WTC11 (cell line): ENCODE measurements at regions not wholly inside any gene's neighbourhood (a gene's known extent, or its start where the extent isn't known, plus 50 kb on each side); places are given as distances from the start of the nearest gene placed in this dataset.
A peak's percentile ranks its signal among the peaks of the same experiment; 100 is the strongest.

ENCODE experiments used
- ATAC-seq: fragments of 200-7000 bp; cut with Tn5 transposase; 2 replicates; pipeline ENCODE4 v1.10.0; 2021; ENCODE audit warnings: mild to moderate bottlenecking, moderate library complexity
- CTCF ChIA-PET: fragments of 300-600 bp; sonication (Branson Sonifier 250); formaldehyde crosslinking; loops from one replicate; lab custom pipeline; 2021; ENCODE audit warnings: antibody characterized with exemption; lab: Charles Lee
- POLR2A ChIA-PET: fragments of 350-600 bp; sonication (Branson Sonifier 250); formaldehyde crosslinking; loops from one replicate; lab custom pipeline; 2021; ENCODE audit warnings: antibody characterized with exemption; lab: Charles Lee
- DNase-seq: peaks from one replicate; pipeline ENCODE4 v3.0.0; 2021; ENCODE audit warnings: low spot score
- H3K27ac Mint-ChIP-seq: 2 replicates; pipeline ENCODE4 v1.8.0; 2021; ENCODE audit warnings: mixed read lengths
- H3K27me3 Mint-ChIP-seq: 2 replicates; pipeline ENCODE4 v1.8.0; 2021; ENCODE audit warnings: low read depth, mild to moderate bottlenecking, moderate library complexity, mixed read lengths
- H3K36me3 Mint-ChIP-seq: 2 replicates; pipeline ENCODE4 v1.8.0; 2021; ENCODE audit warnings: mixed read lengths
- H3K4me1 Mint-ChIP-seq: 2 replicates; pipeline ENCODE4 v1.8.0; 2022; ENCODE audit warnings: mixed read lengths
- H3K4me3 Mint-ChIP-seq: 2 replicates; pipeline ENCODE4 v1.8.0; 2021; ENCODE audit warnings: mild to moderate bottlenecking, moderate library complexity, mixed read lengths
- H3K9me3 Mint-ChIP-seq: 2 replicates; pipeline ENCODE4 v1.8.0; 2021; ENCODE audit warnings: mixed read lengths
- ATF1 ChIP-seq: sonication (generic); formaldehyde crosslinking; IDR thresholded peaks from 2 replicates; pipeline ENCODE4 v1.8.1; 2023; ENCODE audit warnings: mild to moderate bottlenecking, moderate library complexity, missing genetic modification reagents
- CBFB ChIP-seq: sonication (generic); formaldehyde crosslinking; IDR thresholded peaks from 2 replicates; pipeline ENCODE4 v1.8.1; 2022; ENCODE audit warnings: mild to moderate bottlenecking, low read depth, missing genetic modification reagents
- CREM ChIP-seq: sonication (generic); formaldehyde crosslinking; IDR thresholded peaks from 2 replicates; pipeline ENCODE4 v1.8.1; 2022; ENCODE audit warnings: mild to moderate bottlenecking, missing genetic modification reagents, moderate library complexity
- IRF2 ChIP-seq: sonication (generic); formaldehyde crosslinking; IDR thresholded peaks from 2 replicates; pipeline ENCODE4 v1.8.0; 2022; ENCODE audit warnings: low read depth, missing genetic modification reagents, borderline replicate concordance
- JAZF1 ChIP-seq: fragments of 250-450 bp; sonication (Bioruptor Pico); IDR thresholded peaks from 2 replicates; pipeline ENCODE4 v1.9.0; 2021; ENCODE audit warnings: moderate library complexity, mild to moderate bottlenecking, inconsistent platforms
- JUN ChIP-seq: sonication (generic); formaldehyde crosslinking; IDR thresholded peaks from 2 replicates; pipeline ENCODE4 v1.8.0; 2023; ENCODE audit warnings: mild to moderate bottlenecking, missing genetic modification reagents
- KAT7 ChIP-seq: sonication (generic); formaldehyde crosslinking; IDR thresholded peaks from 2 replicates; pipeline ENCODE4 v1.8.1; 2023; ENCODE audit warnings: missing genetic modification reagents, mild to moderate bottlenecking, borderline replicate concordance
- NFATC4 ChIP-seq: fragments of 250-450 bp; sonication (Bioruptor Pico); IDR thresholded peaks from 2 replicates; pipeline ENCODE4 v1.9.0; 2021; ENCODE audit warnings: mild to moderate bottlenecking
- NFE2L1 ChIP-seq: sonication (generic); formaldehyde crosslinking; IDR thresholded peaks from 2 replicates; pipeline ENCODE4 v1.8.1; 2023; ENCODE audit warnings: missing genetic modification reagents
- NR1H2 ChIP-seq: sonication (generic); formaldehyde crosslinking; IDR thresholded peaks from 2 replicates; pipeline ENCODE4 v1.9.0; 2021; ENCODE audit warnings: mild to moderate bottlenecking, moderate library complexity, missing genetic modification reagents
- SMAD4 ChIP-seq: sonication (generic); formaldehyde crosslinking; IDR thresholded peaks from 2 replicates; pipeline ENCODE4 v1.8.0; 2022; ENCODE audit warnings: mild to moderate bottlenecking, missing genetic modification reagents
- TEAD4 ChIP-seq: sonication (generic); formaldehyde crosslinking; IDR thresholded peaks from 2 replicates; pipeline ENCODE4 v1.8.0; 2022; ENCODE audit warnings: mild to moderate bottlenecking, missing genetic modification reagents
- ZNF138 ChIP-seq: sonication (generic); formaldehyde crosslinking; conservative IDR thresholded peaks from 2 replicates; pipeline ENCODE4 v1.8.1; 2022; ENCODE audit warnings: mild to moderate bottlenecking, moderate library complexity, missing genetic modification reagents
- ZNF232 ChIP-seq: sonication (generic); formaldehyde crosslinking; IDR thresholded peaks from 2 replicates; pipeline ENCODE4 v1.8.0; 2022; ENCODE audit warnings: mild to moderate bottlenecking, missing genetic modification reagents
- ZNF423 ChIP-seq: fragments of 250-450 bp; sonication (Bioruptor Pico); IDR thresholded peaks from 2 replicates; pipeline ENCODE4 v2.1.2; 2022; ENCODE audit warnings: mild to moderate bottlenecking, moderate library complexity
- ZNF671 ChIP-seq: fragments of 250-450 bp; sonication (Bioruptor Pico); IDR thresholded peaks from 2 replicates; pipeline ENCODE4 v1.8.0; 2021; ENCODE audit warnings: mild to moderate bottlenecking
- TF ChIP-seq, protein P1 (sequence below): fragments of 250-450 bp; sonication (Bioruptor Pico); IDR thresholded peaks from 2 replicates; pipeline ENCODE4 v1.9.0; 2021; ENCODE audit warnings: mild to moderate bottlenecking, borderline replicate concordance
- TF ChIP-seq, protein P2 (sequence below): fragments of 250-450 bp; sonication (Bioruptor Pico); IDR thresholded peaks from 2 replicates; pipeline ENCODE4 v1.9.0; 2021; ENCODE audit warnings: mild to moderate bottlenecking
- TF ChIP-seq, protein P3 (sequence below): sonication (generic); formaldehyde crosslinking; IDR thresholded peaks from 2 replicates; pipeline ENCODE4 v1.8.1; 2022; ENCODE audit warnings: mild to moderate bottlenecking, moderate library complexity, missing genetic modification reagents
- TF ChIP-seq, protein P4 (sequence below): sonication (generic); formaldehyde crosslinking; IDR thresholded peaks from 2 replicates; pipeline ENCODE4 v1.8.1; 2022; ENCODE audit warnings: low read depth, missing genetic modification reagents, borderline replicate concordance
- TF ChIP-seq, protein P5 (sequence below): sonication (generic); formaldehyde crosslinking; IDR thresholded peaks from 2 replicates; pipeline ENCODE4 v1.8.1; 2023; ENCODE audit warnings: mild to moderate bottlenecking, moderate library complexity, missing genetic modification reagents
- TF ChIP-seq, protein P6 (sequence below): fragments of 250-450 bp; sonication (Bioruptor Pico); IDR thresholded peaks from 2 replicates; pipeline ENCODE4 v2.1.2; 2022; ENCODE audit warnings: mild to moderate bottlenecking, moderate library complexity
- TF ChIP-seq, protein P7 (sequence below): sonication (generic); formaldehyde crosslinking; IDR thresholded peaks from 2 replicates; pipeline ENCODE4 v1.8.0; 2022; ENCODE audit warnings: mild to moderate bottlenecking, missing genetic modification reagents

DNA sequence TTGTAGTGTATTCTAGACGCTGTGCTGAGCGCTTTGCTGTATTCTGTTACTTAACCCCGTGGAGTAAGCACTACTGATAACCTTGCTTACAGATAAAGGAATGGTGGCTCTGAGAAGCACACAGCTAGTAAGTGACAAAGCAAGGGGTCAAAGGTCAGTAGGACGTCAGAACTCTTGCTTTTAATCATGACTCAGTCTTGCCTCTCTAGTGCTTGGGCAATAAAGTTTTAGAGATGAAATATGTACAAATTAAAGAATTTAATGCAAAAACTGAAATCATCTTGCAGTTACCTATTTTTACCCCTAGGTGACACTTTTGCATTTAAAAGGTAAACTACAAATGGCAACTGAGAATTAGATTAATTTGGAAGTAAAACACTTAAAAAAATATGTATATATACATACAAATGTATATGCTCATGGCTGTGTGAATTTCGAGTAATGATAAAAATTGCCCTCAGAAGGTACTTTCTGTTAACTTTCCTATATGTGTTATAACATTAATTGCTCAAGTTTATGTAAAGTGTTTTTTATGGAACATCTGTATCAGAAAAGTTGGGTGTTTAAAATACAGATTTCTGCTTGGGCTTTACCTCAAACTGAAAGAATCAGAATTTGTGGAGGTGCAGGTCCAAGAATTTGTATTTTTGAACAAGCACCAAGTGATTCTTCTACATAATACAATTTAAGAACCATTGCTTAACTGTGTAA is 175.1 kb upstream of the DAB2 start:
- ChIA-PET POLR2A (no interaction called here), CTCF (no interaction called here)
- H3K4me3 Mint-ChIP-seq: no peak overlapping the region
- H3K36me3 Mint-ChIP-seq: no peaks in the 10 kb centered on the region
- H3K27me3 Mint-ChIP-seq: no peaks in the 10 kb centered on the region
- TF ChIP-seq ZNF671 (CRISPR knock-in tag) (no peak), IRF2 (CRISPR knock-in tag) (no peak), ZNF232 (no peak), TEAD4 (no peak), KAT7 (CRISPR knock-in tag) (no peak), NFE2L1 (CRISPR knock-in tag) (no peak), NR1H2 (CRISPR knock-in tag) (no peak), ATF1 (no peak)
- TF ChIP-seq, protein P1, sequence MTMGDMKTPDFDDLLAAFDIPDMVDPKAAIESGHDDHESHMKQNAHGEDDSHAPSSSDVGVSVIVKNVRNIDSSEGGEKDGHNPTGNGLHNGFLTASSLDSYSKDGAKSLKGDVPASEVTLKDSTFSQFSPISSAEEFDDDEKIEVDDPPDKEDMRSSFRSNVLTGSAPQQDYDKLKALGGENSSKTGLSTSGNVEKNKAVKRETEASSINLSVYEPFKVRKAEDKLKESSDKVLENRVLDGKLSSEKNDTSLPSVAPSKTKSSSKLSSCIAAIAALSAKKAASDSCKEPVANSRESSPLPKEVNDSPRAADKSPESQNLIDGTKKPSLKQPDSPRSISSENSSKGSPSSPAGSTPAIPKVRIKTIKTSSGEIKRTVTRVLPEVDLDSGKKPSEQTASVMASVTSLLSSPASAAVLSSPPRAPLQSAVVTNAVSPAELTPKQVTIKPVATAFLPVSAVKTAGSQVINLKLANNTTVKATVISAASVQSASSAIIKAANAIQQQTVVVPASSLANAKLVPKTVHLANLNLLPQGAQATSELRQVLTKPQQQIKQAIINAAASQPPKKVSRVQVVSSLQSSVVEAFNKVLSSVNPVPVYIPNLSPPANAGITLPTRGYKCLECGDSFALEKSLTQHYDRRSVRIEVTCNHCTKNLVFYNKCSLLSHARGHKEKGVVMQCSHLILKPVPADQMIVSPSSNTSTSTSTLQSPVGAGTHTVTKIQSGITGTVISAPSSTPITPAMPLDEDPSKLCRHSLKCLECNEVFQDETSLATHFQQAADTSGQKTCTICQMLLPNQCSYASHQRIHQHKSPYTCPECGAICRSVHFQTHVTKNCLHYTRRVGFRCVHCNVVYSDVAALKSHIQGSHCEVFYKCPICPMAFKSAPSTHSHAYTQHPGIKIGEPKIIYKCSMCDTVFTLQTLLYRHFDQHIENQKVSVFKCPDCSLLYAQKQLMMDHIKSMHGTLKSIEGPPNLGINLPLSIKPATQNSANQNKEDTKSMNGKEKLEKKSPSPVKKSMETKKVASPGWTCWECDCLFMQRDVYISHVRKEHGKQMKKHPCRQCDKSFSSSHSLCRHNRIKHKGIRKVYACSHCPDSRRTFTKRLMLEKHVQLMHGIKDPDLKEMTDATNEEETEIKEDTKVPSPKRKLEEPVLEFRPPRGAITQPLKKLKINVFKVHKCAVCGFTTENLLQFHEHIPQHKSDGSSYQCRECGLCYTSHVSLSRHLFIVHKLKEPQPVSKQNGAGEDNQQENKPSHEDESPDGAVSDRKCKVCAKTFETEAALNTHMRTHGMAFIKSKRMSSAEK (CRISPR knock-in tag): no peak
- TF ChIP-seq, protein P2, sequence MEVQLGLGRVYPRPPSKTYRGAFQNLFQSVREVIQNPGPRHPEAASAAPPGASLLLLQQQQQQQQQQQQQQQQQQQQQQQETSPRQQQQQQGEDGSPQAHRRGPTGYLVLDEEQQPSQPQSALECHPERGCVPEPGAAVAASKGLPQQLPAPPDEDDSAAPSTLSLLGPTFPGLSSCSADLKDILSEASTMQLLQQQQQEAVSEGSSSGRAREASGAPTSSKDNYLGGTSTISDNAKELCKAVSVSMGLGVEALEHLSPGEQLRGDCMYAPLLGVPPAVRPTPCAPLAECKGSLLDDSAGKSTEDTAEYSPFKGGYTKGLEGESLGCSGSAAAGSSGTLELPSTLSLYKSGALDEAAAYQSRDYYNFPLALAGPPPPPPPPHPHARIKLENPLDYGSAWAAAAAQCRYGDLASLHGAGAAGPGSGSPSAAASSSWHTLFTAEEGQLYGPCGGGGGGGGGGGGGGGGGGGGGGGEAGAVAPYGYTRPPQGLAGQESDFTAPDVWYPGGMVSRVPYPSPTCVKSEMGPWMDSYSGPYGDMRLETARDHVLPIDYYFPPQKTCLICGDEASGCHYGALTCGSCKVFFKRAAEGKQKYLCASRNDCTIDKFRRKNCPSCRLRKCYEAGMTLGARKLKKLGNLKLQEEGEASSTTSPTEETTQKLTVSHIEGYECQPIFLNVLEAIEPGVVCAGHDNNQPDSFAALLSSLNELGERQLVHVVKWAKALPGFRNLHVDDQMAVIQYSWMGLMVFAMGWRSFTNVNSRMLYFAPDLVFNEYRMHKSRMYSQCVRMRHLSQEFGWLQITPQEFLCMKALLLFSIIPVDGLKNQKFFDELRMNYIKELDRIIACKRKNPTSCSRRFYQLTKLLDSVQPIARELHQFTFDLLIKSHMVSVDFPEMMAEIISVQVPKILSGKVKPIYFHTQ (CRISPR knock-in tag): no peak
- TF ChIP-seq, protein P3, sequence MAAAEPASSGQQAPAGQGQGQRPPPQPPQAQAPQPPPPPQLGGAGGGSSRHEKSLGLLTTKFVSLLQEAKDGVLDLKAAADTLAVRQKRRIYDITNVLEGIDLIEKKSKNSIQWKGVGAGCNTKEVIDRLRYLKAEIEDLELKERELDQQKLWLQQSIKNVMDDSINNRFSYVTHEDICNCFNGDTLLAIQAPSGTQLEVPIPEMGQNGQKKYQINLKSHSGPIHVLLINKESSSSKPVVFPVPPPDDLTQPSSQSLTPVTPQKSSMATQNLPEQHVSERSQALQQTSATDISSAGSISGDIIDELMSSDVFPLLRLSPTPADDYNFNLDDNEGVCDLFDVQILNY: no peak
- TF ChIP-seq, protein P4, sequence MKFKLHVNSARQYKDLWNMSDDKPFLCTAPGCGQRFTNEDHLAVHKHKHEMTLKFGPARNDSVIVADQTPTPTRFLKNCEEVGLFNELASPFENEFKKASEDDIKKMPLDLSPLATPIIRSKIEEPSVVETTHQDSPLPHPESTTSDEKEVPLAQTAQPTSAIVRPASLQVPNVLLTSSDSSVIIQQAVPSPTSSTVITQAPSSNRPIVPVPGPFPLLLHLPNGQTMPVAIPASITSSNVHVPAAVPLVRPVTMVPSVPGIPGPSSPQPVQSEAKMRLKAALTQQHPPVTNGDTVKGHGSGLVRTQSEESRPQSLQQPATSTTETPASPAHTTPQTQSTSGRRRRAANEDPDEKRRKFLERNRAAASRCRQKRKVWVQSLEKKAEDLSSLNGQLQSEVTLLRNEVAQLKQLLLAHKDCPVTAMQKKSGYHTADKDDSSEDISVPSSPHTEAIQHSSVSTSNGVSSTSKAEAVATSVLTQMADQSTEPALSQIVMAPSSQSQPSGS: no peak
- no peak for ATAC-seq
- no peak overlapping the region for H3K27ac Mint-ChIP-seq
- H3K9me3 Mint-ChIP-seq: peaks cover 6% of the 10 kb centered on the region
- DNase-seq: no peak
- no peaks in the 10 kb centered on the region for H3K4me1 Mint-ChIP-seq

DNA sequence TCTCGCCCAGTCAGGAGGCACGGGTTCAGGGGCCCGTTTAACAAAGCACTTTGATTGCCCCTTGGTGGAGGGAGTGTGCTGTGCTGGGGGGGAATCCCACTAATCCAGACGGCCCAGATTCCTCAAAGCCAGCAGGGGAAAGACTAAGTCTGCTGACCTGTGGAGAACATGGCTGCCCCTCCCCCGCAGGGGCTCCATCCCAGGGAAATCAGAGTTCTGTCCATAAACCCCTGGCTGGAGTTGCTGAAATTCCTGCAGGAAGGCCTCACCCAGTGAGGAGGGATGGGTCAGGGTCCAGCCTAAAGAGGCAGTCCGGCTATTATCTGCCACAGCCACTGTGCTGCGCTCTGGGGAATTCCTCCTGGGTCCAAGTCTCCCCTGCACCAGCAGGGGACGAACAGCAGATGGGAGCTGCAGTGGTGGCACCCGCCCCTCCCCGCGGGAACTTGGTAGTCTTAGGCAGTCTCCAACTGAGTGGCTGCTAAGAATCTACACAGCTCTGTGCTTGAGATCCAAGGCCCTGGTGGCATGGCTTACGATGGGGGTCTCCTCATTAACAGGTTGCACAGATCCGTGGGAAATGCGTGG is 174.0 kb upstream of the DAB2 start:
- Mint-ChIP-seq H3K4me1 (no peaks in the 10 kb centered on the region), H3K36me3 (no peaks in the 10 kb centered on the region), H3K27ac (no peak overlapping the region), H3K4me3 (no peak overlapping the region), H3K9me3 (peaks cover 8% of the 10 kb centered on the region), H3K27me3 (no peaks in the 10 kb centered on the region)
- ATAC-seq (peak; percentile 58), DNase-seq (peak; percentile 33)
- ChIA-PET CTCF (interaction anchor here (0.6 kb wide), 1 partner anchor 1565 kb away, joined by 3 read pairs; no protein-coding TSS in a partner anchor), POLR2A (no interaction called here)
- TF ChIP-seq, protein P5, sequence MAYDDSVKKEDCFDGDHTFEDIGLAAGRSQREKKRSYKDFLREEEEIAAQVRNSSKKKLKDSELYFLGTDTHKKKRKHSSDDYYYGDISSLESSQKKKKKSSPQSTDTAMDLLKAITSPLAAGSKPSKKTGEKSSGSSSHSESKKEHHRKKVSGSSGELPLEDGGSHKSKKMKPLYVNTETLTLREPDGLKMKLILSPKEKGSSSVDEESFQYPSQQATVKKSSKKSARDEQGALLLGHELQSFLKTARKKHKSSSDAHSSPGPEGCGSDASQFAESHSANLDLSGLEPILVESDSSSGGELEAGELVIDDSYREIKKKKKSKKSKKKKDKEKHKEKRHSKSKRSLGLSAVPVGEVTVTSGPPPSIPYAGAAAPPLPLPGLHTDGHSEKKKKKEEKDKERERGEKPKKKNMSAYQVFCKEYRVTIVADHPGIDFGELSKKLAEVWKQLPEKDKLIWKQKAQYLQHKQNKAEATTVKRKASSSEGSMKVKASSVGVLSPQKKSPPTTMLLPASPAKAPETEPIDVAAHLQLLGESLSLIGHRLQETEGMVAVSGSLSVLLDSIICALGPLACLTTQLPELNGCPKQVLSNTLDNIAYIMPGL (CRISPR knock-in tag): no peak
- TF ChIP-seq ZNF232: no peak
- TF ChIP-seq, protein P6, sequence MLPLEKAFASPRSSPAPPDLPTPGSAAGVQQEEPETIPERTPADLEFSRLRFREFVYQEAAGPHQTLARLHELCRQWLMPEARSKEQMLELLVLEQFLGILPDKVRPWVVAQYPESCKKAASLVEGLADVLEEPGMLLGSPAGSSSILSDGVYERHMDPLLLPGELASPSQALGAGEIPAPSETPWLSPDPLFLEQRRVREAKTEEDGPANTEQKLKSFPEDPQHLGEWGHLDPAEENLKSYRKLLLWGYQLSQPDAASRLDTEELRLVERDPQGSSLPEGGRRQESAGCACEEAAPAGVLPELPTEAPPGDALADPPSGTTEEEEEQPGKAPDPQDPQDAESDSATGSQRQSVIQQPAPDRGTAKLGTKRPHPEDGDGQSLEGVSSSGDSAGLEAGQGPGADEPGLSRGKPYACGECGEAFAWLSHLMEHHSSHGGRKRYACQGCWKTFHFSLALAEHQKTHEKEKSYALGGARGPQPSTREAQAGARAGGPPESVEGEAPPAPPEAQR (CRISPR knock-in tag): no peak
- TF ChIP-seq, protein P7, sequence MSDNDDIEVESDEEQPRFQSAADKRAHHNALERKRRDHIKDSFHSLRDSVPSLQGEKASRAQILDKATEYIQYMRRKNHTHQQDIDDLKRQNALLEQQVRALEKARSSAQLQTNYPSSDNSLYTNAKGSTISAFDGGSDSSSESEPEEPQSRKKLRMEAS (CRISPR knock-in tag): no peak
- no peak for TF ChIP-seq CREM (CRISPR knock-in tag)
- no peak for TF ChIP-seq ZNF423
- TF ChIP-seq SMAD4 (CRISPR knock-in tag): no peak
- TF ChIP-seq CBFB: no peak
- no peak for TF ChIP-seq NR1H2 (CRISPR knock-in tag)
- no peak for TF ChIP-seq IRF2 (CRISPR knock-in tag)
- no peak for TF ChIP-seq JUN
- no peak for TF ChIP-seq JAZF1
- TF ChIP-seq NFATC4: no peak
- TF ChIP-seq ZNF138: no peak
